HG03565 (cell line): ENCODE measurements at regions not wholly inside any gene's neighbourhood (a gene's known extent, or its start where the extent isn't known, plus 50 kb on each side); places are given as distances from the start of the nearest gene placed in this dataset.
"Not testable (repeated sequence)": the region's sequence is repeated elsewhere in the genome, so short reads cannot be mapped to it uniquely, and the experiment has no call there.

Experiments used
- ATAC-seq: cut with Tn5 transposase; IDR thresholded peaks from one replicate; pipeline ENCODE4 v1.9.1; 2021; ENCODE audit warnings: mild to moderate bottlenecking, moderate library complexity; ENCODE audit not compliant: unreplicated experiment

- no peak for ATAC-seq
Observed at GRCh38 chr10:78231939-78232338, 198.3 kb downstream of the RPS24 start.

DNA sequence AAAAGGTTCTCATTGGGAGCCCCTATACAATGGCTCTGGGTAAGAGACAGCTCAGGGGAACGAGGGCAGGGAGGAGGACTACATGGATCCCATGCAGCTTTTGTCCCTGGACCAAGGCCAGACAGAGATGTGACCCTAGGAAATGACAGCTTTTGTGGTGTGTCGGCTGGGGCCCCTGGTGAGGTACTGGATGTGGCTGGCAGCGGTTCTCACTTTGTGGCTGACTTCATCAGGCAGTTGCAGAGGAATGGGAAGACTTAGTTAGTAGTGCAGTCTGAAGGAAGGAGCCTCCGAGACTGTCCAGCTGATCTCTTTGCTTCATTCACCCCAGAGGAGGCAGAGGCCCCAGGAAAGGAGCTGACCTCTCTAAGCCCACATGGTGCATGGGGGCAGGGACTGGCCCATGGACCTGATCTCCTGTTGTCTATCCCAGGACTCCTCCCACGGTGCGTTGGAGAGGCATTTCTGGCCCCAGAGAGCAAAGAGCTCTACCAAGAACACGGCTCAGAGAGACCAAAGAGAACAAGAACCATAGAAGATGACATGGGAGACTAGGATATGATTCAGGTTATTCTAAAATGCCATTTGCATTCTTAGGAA is 202.9 kb downstream of the RPS24 start:
- no peak for ATAC-seq

DNA sequence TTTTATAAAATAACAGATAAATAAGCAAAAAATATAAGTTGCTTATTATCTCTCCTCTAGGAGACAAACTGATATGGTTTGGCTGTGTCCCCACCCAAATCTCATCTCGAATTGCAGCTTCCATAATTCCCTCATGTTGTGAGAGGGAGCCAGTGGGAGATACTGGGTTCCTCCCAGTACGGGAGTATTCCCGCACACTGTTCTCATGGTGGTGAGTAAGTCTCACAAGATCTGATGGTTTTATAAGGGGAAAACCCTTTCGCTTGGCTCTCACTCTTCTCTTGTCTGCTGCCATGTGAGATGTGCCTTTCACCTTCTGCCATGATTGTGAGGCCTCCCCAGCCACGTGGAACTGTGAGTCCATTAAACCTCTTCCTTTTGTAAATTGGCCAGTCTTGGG is 204.3 kb downstream of the RPS24 start:
- not testable (repeated sequence) for ATAC-seq

GRCh38 chr10:78247266-78247665 is 213.6 kb downstream of the RPS24 start:
- no peak for ATAC-seq

- ATAC-seq: no peak
Observed at GRCh38 chr10:78247821-78248220, 214.2 kb downstream of the RPS24 start.

GRCh38 chr10:78248651-78249464 is 215.2 kb downstream of the RPS24 start:
- no peak for ATAC-seq

GRCh38 chr10:78249690-78250089 is 216.0 kb downstream of the RPS24 start:
- ATAC-seq: no peak

DNA sequence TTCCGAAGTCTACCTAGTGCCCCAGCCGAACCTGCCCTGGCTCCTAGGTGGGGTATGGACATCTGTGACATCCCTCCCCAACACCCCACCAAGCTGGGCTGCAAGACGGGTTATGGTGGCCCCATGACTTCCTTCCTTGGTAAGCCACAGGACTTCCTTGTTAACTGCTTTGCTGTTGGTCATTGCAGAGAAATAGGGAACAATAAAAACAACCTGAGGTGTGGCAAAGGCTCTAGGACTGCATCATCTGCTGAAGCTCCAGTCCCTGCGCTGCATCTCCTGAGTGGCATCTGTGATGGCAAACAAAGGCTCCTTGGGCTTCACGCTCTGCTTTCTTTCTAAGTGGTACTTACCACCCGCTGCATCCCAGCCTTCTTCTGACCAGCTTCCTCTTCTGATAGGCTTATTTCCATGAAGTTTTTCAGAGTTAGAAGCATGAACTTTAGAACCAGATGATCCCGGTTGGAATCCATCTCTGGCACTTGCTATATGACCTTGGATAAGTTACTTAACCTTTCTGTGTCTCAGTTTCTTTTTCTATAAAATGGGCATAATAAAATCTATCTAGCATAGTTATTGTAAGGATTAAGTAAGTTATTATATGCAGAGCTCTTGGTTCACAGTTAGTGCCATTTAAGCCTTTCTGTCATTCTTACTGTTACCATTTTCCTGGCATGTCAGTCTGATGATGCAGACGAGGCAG is 216.8 kb downstream of the RPS24 start:
- ATAC-seq: no peak

- ATAC-seq: no peak
Observed at GRCh38 chr10:78251016-78251385, 217.3 kb downstream of the RPS24 start.

GRCh38 chr10:78252286-78252685 is 218.6 kb downstream of the RPS24 start:
- no peak for ATAC-seq

GRCh38 chr10:78253063-78253853 is 219.6 kb downstream of the RPS24 start:
- no peak for ATAC-seq

DNA sequence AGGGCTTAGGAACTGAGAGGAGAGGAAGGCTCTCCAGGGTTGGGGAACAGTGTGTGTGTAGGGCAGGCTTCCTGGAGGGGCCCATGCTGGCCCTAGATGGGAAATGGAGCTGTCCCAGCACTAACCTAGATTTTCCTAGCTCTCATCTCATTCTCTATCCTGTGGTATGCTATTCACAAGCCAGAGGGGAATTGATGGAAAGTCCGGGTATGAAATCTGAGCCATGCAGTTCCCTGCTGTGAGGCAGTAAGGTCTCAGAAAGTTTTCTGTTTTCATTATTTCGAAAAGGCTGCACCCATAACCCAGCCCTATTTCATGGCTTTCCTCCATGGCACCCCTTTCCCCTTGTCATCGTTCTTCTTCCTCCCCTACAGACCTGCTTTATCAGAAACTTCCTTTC is 220.3 kb downstream of the RPS24 start:
- ATAC-seq: no peak

DNA sequence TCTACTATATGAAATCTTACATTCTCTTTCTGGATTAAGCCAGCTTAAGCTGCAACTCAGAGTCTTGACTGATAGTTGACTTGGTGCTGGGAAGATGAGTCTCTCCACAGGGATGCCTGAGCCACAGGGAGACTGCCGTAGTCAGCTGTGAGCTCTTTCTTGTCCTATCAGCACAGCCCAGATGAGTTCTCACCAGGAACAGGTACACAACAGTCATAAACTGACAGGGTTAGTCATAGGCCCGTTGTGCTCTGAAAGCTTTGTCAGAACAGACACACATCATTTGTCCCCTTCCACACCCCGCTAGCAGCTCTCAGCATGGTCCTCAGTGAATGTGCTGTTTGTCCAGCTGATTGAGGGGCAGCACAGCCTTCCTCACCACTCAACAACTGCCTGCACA is 221.6 kb downstream of the RPS24 start:
- ATAC-seq: no peak

DNA sequence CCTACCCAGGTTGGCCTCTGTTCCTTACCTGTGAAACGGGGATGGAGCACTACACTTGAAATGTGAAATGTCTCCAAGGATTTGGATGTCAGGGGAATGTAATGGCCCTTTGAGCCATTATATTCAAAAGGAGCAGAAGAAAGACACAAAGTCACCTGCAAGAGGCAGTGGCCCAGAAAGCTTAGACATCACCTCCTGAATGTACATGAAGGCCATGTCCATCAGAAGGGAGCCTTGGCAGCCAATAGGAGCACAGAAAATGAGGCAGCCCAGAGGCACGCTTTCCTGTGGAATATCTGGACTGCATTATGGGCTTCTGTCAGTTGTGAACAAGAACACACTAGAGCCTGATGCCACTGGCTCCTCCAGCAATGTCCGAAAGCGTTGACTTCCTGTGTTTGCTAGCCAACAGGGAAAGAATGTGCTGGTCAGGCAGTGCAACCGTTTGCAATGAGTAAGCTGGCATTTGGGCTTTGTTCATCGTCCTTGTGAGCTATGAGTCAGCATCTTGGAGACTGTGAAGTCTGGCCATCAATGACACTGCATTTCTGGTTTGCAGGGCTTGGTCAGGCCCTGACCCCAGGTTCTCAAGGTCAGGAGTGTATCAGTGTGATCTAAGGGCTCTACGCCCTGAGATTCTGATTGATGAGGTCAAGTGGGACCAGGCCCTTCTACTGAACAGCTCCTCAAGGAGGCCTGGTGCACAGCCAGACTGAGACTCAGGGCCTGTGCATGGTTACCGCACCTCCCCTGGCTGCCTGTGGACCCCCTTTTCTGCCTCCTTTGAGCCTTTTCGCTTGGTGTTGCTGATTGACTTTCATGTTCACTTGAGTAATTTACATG is 222.4 kb downstream of the RPS24 start:
- no peak for ATAC-seq

DNA sequence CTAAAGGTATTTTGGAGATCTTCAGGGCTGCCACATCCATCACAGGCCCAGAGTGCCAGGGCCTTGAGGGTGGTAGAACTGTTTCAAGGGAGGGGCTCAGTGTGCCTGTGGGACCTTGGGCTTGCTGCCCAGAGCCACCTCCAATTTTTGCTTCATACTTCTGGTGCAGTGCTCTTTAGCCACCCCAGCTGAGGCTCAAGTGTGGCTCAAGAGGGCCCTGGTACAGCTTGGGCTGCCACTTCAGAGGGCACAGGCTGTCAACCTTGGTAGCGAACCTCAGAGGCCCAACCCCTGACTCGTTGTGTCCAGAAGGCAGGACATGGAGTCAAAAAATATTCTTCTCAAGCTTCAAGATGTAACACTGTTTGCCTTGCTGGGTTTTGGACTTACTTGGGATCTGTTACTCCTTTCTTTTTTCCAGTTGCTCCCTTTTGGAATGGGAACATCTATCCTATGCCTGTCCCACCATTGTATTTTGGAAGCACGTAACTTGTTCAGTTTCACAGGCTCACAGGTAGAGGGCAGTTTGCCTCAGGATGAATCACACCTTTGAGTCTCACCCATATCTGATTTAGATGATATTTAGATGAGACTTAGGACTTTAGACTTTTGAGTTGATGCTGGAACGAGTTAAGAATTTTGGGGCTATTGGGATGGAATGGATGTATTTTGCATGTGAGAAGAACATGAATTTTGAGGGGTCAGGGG is 224.8 kb downstream of the RPS24 start:
- no peak for ATAC-seq

DNA sequence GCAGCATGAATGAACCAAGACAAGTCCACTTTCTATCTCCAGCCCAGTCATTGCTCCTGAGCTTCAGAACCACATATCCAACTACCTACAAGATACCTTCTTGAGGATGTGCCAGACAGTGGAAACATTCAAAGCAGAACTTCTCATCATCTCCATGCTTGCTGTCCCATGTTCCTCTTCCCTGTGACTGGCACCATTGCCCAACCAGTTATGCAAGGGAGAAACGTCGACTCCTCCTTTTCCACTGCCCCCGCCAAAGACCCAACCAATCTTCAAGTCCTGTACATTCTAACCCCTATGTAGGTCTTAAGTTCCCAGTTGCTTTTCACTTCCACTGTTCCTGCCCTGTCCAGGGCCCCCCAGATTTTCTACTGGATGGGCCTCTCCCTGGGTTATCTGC is 225.7 kb downstream of the RPS24 start:
- no peak for ATAC-seq

DNA sequence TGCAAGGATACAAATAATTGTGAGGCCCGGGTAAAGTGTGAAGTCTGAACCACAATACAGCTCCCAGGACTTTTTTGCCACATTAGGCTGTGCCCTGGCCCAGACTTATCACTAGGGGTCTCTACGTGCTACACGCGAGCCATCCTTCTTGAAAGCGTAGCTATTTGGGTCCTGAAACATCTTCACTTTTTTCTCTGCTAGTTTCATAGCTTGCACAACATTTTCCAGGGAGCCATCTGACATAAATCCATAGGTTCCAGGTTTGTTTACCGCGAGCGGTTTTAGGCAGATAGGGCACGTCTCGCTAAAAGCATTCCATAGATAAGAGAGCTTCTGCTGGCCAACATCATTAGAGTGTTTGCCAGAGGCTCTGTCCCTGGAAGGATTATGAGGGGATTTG is 226.5 kb downstream of the RPS24 start:
- ATAC-seq: no peak

GRCh38 chr10:78260680-78261079 is 227.0 kb downstream of the RPS24 start:
- ATAC-seq: no peak

DNA sequence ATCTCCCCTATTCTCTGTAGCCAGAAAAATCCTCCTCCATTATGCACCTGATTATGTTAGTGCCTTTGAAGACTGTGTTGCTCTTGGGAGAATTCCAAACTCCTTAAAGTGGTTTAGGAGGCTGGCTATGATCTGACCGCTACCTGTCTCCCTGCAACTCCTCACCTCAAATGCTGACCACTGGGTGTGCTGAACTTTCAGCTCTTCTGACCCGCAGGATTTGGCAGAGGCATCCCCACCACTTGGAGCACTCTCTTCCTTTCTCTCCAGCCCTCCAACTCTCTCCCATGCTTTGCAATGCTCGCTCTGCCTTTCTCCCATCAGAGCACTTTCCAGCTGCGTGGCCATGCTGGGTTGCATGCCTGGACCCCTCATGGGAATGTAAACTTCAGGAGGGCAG is 227.6 kb downstream of the RPS24 start:
- ATAC-seq: no peak

GRCh38 chr10:78262860-78263259 is 229.2 kb downstream of the RPS24 start:
- no peak for ATAC-seq
